HepG2 (cell line): ENCODE measurements at regions not wholly inside any gene's neighbourhood (a gene's known extent, or its start where the extent isn't known, plus 50 kb on each side); places are given as distances from the start of the nearest gene placed in this dataset.

Experiments
- ATAC-seq: fragments of 200-7000 bp; cut with Tn5 transposase; 3 replicates; pipeline ENCODE4 v1.9.1; 2020; ENCODE audit warnings: mild to moderate bottlenecking, moderate library complexity
- BruUV-seq: library from RNA; stranded (reverse); fragments of 400-500 nt; replicated peaks from 2 replicates; lab custom pipeline; 2021; lab: Mats Ljungman, UMichigan
- CTCF ChIA-PET: fragments of 300-600 bp; formaldehyde crosslinking; extraction: SDS; loops from one replicate; lab custom pipeline; 2021; ENCODE audit warnings: low total read pairs, inconsistent platforms, low intra/inter-chr PET ratio; lab: Yijun Ruan, JAX
- POLR2A ChIA-PET: fragments of 350-600 bp; sonication (Branson Sonifier 250); formaldehyde crosslinking; loops from one replicate; lab custom pipeline; 2020; ENCODE audit warnings: antibody characterized with exemption, inconsistent platforms; lab: Yijun Ruan, JAX
- DNase-seq: peaks from one replicate; pipeline ENCODE4 v3.0.0-alpha.2; 2015; ENCODE audit warnings: low spot score
- FAIRE-seq: peaks from 3 replicates; lab custom pipeline; 2011; peaks lifted over from hg19 to GRCh38; lab: Jason Lieb, UNC
- H2AFZ ChIP-seq: one replicate; pipeline ENCODE4 v1.6.1; 2011; ENCODE audit warnings: low read length, inconsistent platforms
- H3K27ac ChIP-seq: fragments of 300-600 bp; 3 replicates; pipeline ENCODE4 v1.8.0; 2011; ENCODE audit warnings: mixed run types, mild to moderate bottlenecking, mixed read lengths, low read length, inconsistent platforms; ENCODE audit not compliant: insufficient read depth; ENCODE audit errors: extremely low read length
- H3K27me3 ChIP-seq, 2 experiments: fragments of 200-600 bp in 1 of 2; 2 replicates in 1 of 2; 3 replicates in 1 of 2; pipeline versions ENCODE4 v1.6.0 to v1.8.0; 2011; ENCODE audit warnings: low read length in 2 of 2, mild to moderate bottlenecking in 2 of 2, moderate library complexity in 2 of 2, inconsistent platforms in 1 of 2; ENCODE audit not compliant: insufficient read depth in 2 of 2, control insufficient read depth in 1 of 2
- H3K36me3 ChIP-seq, 2 experiments: fragments of 200-600 bp in 1 of 2; replicated peaks in 1 of 2; 2 replicates in 1 of 2; 3 replicates in 1 of 2; pipeline versions ENCODE4 v1.5.1 to v1.8.0; 2011; ENCODE audit warnings: low read length in 2 of 2, inconsistent platforms in 1 of 2; ENCODE audit not compliant: insufficient read depth in 2 of 2, control insufficient read depth in 1 of 2
- H3K4me1 ChIP-seq: 2 replicates; pipeline ENCODE4 v1.5.1; 2012; ENCODE audit warnings: low read length, inconsistent platforms; ENCODE audit not compliant: insufficient read depth
- H3K4me2 ChIP-seq: 2 replicates; pipeline ENCODE4 v1.6.0; 2011; ENCODE audit warnings: low read depth, low read length, inconsistent platforms
- H3K4me3 ChIP-seq, 3 experiments: fragments of 200-600 bp in 1 of 3; sonication (generic), shearing (Covaris generic) in 1 of 3; replicated peaks in 1 of 3; 2 replicates each; pipeline ENCODE4 v1.5.1; 2011 to 2016; ENCODE audit warnings: low read length in 3 of 3, inconsistent platforms in 2 of 3, low read depth in 2 of 3, mild to moderate bottlenecking in 2 of 3, control low read depth in 1 of 3, mixed read lengths in 1 of 3; ENCODE audit not compliant: insufficient read depth in 1 of 3
- H3K79me2 ChIP-seq: one replicate; pipeline ENCODE4 v1.6.1; 2011; ENCODE audit warnings: low read length, inconsistent platforms; ENCODE audit not compliant: insufficient read depth
- H3K9ac ChIP-seq: 2 replicates; pipeline ENCODE4 v1.6.0; 2011; ENCODE audit warnings: mild to moderate bottlenecking, low read depth, low read length, inconsistent platforms; ENCODE audit not compliant: insufficient read depth
- H3K9me3 ChIP-seq: 2 replicates; pipeline ENCODE4 v1.5.1; 2012; ENCODE audit warnings: mild to moderate bottlenecking, low read length
- H4K20me1 ChIP-seq: 2 replicates; pipeline ENCODE4 v1.6.0; 2011; ENCODE audit warnings: inconsistent platforms, mild to moderate bottlenecking, low read length, moderate library complexity; ENCODE audit not compliant: insufficient read depth
- BHLHE40 ChIP-seq: IDR thresholded peaks from 2 replicates; pipeline ENCODE4 v1.6.1; 2011; ENCODE audit warnings: low read length, improper control_type of control experiment
- DR1 ChIP-seq: sonication (generic); formaldehyde crosslinking; IDR thresholded peaks from 2 replicates; pipeline ENCODE4 v1.8.0; 2021; ENCODE audit warnings: mild to moderate bottlenecking, missing genetic modification reagents, inconsistent platforms
- KLF11 ChIP-seq: IDR thresholded peaks from 2 replicates; pipeline ENCODE4 v1.6.1; 2016; ENCODE audit warnings: missing compliant biosample characterization
- PLRG1 ChIP-seq: fragments of 450-650 bp; conservative IDR thresholded peaks from 2 replicates; pipeline ENCODE4 v1.6.1; 2016
- TBX3 ChIP-seq: fragments of 450-650 bp; IDR thresholded peaks from 2 replicates; pipeline ENCODE4 v1.6.1; 2017; ENCODE audit warnings: antibody characterized with exemption, mild to moderate bottlenecking, inconsistent platforms, borderline replicate concordance
- ZNF34 ChIP-seq: sonication (generic); formaldehyde crosslinking; IDR thresholded peaks from 2 replicates; pipeline ENCODE4 v1.4.0; 2020; ENCODE audit warnings: mild to moderate bottlenecking, missing genetic modification reagents, borderline replicate concordance
- ZNF484 ChIP-seq: sonication (generic); formaldehyde crosslinking; IDR thresholded peaks from 2 replicates; pipeline ENCODE4 v1.5.1; 2020; ENCODE audit warnings: mild to moderate bottlenecking, low read depth, missing genetic modification reagents, borderline replicate concordance
- ZNF724P ChIP-seq: sonication (generic); formaldehyde crosslinking; IDR thresholded peaks from 2 replicates; pipeline ENCODE4 v1.8.0; 2022; ENCODE audit warnings: missing genetic modification reagents, borderline replicate concordance
- ZNF749 ChIP-seq: sonication (generic); formaldehyde crosslinking; IDR thresholded peaks from 2 replicates; pipeline ENCODE4 v1.8.0; 2022; ENCODE audit warnings: mild to moderate bottlenecking, missing genetic modification reagents, moderate library complexity, borderline replicate concordance
- ZNF816 ChIP-seq: sonication (generic); formaldehyde crosslinking; IDR thresholded peaks from 2 replicates; pipeline ENCODE4 v1.8.0; 2022; ENCODE audit warnings: missing genetic modification reagents, mild to moderate bottlenecking, borderline replicate concordance
- WGBS: methylation state at CpG from one replicate; pipeline ENCODE4 v1.1.6; 2017; ENCODE audit warnings: low lambda C conversion rate; 5-methylcytosine and 5-hydroxymethylcytosine counted together
- in situ Hi-C: cut with HindIII; loops from 2 replicates; pipeline ENCODE4 v1.10.0; 2017; ENCODE audit warnings: low pct_unique_long_range_greater_than_20kb; ENCODE audit not compliant: extremely low pct_ligation_motif_present
- intact Hi-C: fragments of 100-400 bp; cut with micrococcal nuclease; formaldehyde crosslinking; loops from one replicate; pipeline ENCODE4 v1.10.0; 2022; ENCODE audit not compliant: unreplicated experiment
- TF ChIP-seq, protein P1 (sequence below): sonication (generic); formaldehyde crosslinking; IDR thresholded peaks from 2 replicates; pipeline ENCODE4 v1.8.1; 2023; ENCODE audit warnings: missing genetic modification reagents, mild to moderate bottlenecking, borderline replicate concordance
- TF ChIP-seq, protein P2 (sequence below): sonication (generic); formaldehyde crosslinking; IDR thresholded peaks from 2 replicates; pipeline ENCODE4 v1.8.0; 2022; ENCODE audit warnings: missing genetic modification reagents, mild to moderate bottlenecking, moderate library complexity, borderline replicate concordance
- TF ChIP-seq, protein P3 (sequence below): sonication (generic); formaldehyde crosslinking; IDR thresholded peaks from 2 replicates; pipeline ENCODE4 v1.5.1; 2020; ENCODE audit warnings: mild to moderate bottlenecking, missing genetic modification reagents, moderate library complexity

DNA sequence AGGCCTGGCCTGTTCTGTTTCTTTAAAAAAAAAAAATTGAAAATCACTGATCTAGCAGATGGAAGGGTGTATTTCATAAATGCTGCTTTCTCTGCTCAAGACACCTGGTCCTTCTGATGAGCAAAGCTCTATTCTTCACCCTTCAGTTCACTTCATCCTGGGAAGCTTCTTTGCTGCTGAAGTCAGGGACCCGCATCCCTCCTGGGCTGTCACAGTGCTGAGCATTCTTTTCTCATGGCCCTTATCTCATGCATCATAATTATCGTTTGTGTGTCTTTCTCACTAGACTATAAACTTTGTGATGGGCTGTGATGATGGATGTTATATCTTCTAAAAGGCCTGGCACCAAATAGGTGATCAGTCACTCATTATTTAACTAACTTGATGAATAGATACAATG, 461.0 kb downstream of the GADD45G start:
- no peak overlapping the region for H3K4me2 ChIP-seq
- no peaks in the 10 kb centered on the region for H3K36me3 ChIP-seq
- 0 out of 5 replicates have a peak, but pooled peaks cover 0 to 3% of the 10 kb centered on the region in 2 experiments for H3K27me3 ChIP-seq
- H4K20me1 ChIP-seq, result no peaks in the 10 kb centered on the region
- TF ChIP-seq, protein P1, sequence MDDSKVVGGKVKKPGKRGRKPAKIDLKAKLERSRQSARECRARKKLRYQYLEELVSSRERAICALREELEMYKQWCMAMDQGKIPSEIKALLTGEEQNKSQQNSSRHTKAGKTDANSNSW (CRISPR knock-in tag), result no peak
- TF ChIP-seq ZNF816 (CRISPR knock-in tag) (no peak), ZNF724P (CRISPR knock-in tag) (no peak), ZNF34 (CRISPR knock-in tag) (no peak), DR1 (CRISPR knock-in tag) (no peak), KLF11 (CRISPR knock-in tag) (no peak), ZNF484 (no peak), PLRG1 (no peak), BHLHE40 (no peak), ZNF749 (CRISPR knock-in tag) (no peak), TBX3 (no peak)
- TF ChIP-seq, protein P2, sequence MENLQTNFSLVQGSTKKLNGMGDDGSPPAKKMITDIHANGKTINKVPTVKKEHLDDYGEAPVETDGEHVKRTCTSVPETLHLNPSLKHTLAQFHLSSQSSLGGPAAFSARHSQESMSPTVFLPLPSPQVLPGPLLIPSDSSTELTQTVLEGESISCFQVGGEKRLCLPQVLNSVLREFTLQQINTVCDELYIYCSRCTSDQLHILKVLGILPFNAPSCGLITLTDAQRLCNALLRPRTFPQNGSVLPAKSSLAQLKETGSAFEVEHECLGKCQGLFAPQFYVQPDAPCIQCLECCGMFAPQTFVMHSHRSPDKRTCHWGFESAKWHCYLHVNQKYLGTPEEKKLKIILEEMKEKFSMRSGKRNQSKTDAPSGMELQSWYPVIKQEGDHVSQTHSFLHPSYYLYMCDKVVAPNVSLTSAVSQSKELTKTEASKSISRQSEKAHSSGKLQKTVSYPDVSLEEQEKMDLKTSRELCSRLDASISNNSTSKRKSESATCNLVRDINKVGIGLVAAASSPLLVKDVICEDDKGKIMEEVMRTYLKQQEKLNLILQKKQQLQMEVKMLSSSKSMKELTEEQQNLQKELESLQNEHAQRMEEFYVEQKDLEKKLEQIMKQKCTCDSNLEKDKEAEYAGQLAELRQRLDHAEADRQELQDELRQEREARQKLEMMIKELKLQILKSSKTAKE (CRISPR knock-in tag), result no peak
- TF ChIP-seq, protein P3, sequence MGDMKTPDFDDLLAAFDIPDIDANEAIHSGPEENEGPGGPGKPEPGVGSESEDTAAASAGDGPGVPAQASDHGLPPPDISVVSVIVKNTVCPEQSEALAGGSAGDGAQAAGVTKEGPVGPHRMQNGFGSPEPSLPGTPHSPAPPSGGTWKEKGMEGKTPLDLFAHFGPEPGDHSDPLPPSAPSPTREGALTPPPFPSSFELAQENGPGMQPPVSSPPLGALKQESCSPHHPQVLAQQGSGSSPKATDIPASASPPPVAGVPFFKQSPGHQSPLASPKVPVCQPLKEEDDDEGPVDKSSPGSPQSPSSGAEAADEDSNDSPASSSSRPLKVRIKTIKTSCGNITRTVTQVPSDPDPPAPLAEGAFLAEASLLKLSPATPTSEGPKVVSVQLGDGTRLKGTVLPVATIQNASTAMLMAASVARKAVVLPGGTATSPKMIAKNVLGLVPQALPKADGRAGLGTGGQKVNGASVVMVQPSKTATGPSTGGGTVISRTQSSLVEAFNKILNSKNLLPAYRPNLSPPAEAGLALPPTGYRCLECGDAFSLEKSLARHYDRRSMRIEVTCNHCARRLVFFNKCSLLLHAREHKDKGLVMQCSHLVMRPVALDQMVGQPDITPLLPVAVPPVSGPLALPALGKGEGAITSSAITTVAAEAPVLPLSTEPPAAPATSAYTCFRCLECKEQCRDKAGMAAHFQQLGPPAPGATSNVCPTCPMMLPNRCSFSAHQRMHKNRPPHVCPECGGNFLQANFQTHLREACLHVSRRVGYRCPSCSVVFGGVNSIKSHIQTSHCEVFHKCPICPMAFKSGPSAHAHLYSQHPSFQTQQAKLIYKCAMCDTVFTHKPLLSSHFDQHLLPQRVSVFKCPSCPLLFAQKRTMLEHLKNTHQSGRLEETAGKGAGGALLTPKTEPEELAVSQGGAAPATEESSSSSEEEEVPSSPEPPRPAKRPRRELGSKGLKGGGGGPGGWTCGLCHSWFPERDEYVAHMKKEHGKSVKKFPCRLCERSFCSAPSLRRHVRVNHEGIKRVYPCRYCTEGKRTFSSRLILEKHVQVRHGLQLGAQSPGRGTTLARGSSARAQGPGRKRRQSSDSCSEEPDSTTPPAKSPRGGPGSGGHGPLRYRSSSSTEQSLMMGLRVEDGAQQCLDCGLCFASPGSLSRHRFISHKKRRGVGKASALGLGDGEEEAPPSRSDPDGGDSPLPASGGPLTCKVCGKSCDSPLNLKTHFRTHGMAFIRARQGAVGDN (CRISPR knock-in tag), result no peak
- WGBS, result 33% methylated on average over 2 of the region's 2 CpGs
- ATAC-seq, result no peak
- H3K9me3 ChIP-seq, result no peaks in the 10 kb centered on the region
- intact Hi-C loops, result no loop called here
- H3K27ac ChIP-seq, result no peak overlapping the region
- H3K9ac ChIP-seq, result no peak overlapping the region
- no peak overlapping the region for H3K4me3 ChIP-seq
- BruUV-seq, result no TSS peak
- CTCF ChIA-PET, result no interaction called here
- H3K79me2 ChIP-seq, result no peaks in the 10 kb centered on the region
- POLR2A ChIA-PET, result no interaction called here
- in situ Hi-C loops, result no loop called here
- no peak for FAIRE-seq
- no peak for DNase-seq
- no peaks in the 10 kb centered on the region for H3K4me1 ChIP-seq
- H2AFZ ChIP-seq, result no peak overlapping the region
